Cardiac fibroblast (primary cell): ENCODE measurements at regions not wholly inside any gene's neighbourhood (a gene's known extent, or its start where the extent isn't known, plus 50 kb on each side); places are given as distances from the start of the nearest gene placed in this dataset.

Experiments
- DNase-seq, 2 donors: peaks; one replicate each; pipeline versions ENCODE4 v3.0.0 to v3.0.0-alpha.2; 2010; ENCODE audit warnings: low read depth in 2 of 2
- H3K4me3 ChIP-seq, 2 donors: replicated peaks in 1 of 2; 1 replicate in 1 of 2; 2 replicates in 1 of 2; pipeline ENCODE4 v1.5.1; 2011; ENCODE audit warnings: low read depth in 2 of 2, low read length in 2 of 2, mild to moderate bottlenecking in 2 of 2, moderate library complexity in 1 of 2
- CTCF ChIP-seq: IDR thresholded peaks from one replicate; pipeline ENCODE4 v1.5.1; 2011; ENCODE audit warnings: low read depth, mild to moderate bottlenecking, low read length, inconsistent platforms

DNA sequence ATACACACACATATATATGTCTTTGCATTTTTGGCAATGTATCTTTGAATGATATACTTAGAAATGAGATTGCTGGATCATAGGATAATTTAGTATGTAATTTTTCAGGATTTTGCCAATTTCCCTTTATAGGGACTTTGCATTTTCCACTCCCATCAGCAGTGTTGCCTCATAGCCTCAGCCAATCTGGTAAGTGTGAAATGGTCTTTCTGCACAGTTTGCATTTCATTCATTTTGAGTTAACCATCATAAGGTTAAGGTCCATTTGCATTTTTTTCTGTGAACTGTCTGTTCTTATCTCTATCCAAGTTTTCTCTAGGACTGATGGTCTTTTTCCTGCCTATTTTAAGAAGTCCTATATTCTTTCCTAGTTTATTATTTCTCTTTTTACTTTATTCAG is 474.8 kb downstream of the ZNF674 start:
- no peak for DNase-seq
- TF ChIP-seq CTCF, result no peak
- no peak overlapping the region for H3K4me3 ChIP-seq

DNA sequence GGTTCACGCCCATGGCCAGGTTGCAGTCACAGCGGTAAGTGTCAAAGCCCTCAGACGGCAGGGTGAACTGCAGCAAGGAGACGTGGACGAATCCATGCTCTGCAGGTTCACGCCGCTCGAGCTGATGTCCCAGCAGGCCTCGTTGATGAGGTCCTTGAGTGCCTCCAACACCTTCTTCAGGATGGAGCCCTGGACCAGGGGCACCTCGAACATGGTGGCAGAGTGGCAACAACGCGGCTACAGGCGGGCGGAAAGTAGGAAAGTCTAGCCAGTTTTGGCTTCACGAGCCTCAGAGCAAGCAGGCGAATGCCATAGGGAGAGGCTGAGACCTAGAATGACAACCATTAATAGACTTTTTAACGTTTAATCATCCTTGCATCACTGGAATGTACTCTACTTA is 485.9 kb downstream of the ZNF674 start:
- DNase-seq, result no peak
- TF ChIP-seq CTCF, result no peak
- no peak overlapping the region for H3K4me3 ChIP-seq

GRCh38 chrX:46044486-46044885 is 500.7 kb downstream of the ZNF674 start:
- peak in 1 of 2 donors; percentile 2 for DNase-seq
- no peak overlapping the region for H3K4me3 ChIP-seq
- TF ChIP-seq CTCF, result no peak

- TF ChIP-seq CTCF, result no peak
- DNase-seq, result no peak
- H3K4me3 ChIP-seq, result no peak overlapping the region
Observed at GRCh38 chrX:46040001-46040400, 505.2 kb downstream of the ZNF674 start.

DNA sequence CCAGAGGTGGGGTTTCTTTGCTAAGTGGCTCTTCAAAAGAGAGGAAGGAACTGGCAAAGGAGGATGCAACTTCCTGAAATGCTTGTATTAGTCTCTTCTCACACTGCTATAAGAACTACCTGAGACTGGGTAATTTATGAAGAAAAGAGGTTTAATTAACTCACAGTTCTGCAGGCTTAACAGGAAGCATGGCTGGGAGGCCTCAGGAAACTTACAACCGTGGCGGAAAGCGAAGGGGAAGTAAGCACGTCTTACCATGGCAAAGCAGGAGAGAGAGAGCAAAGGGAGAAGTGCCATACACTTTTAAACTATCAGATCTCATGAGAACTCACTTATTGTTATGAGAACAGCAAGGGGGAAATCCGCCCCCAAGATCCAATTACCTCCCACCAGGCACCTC is 505.7 kb downstream of the ZNF674 start:
- H3K4me3 ChIP-seq, result no peak overlapping the region
- no peak for DNase-seq
- TF ChIP-seq CTCF, result no peak

DNA sequence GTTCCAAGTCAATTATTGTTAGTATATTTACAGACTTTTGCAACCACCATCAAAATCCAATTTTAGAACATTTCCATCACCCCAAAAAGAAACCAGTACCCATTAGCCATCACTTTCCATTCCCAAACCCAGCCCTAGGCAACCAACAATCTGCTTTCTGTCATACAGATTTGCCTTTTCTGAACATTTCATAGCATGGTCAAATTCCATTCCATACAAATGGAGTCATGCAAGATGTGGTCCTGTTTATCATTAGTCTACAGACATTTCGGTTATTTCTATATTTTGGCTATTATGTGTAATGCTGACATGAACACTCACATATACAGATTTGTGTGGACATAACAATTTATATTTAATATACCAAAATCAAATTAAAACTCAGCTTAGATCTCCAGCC is 508.7 kb downstream of the ZNF674 start:
- peak; percentile 0 to 1 for DNase-seq
- no peak for TF ChIP-seq CTCF
- H3K4me3 ChIP-seq, result no peak overlapping the region

DNA sequence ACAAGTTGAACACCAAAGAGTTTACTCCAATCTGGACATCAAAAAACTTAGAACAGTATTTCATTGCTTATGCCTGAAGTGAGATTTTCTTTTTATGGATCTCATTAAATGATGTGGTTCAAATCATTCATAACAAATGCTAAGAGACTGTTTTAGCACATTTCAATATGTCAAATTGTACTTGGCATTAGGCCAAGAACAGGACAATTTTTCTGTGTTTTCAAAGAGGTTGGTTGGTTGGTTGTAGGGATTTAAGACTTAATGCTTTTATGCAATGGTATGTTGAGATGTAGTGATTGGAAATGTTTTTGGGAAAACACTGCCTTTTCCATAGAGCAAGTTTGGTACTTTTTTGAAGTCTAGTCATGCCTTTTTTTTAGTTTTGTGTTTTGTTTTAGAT is 510.4 kb downstream of the ZNF674 start:
- H3K4me3 ChIP-seq, result no peak overlapping the region
- DNase-seq, result no peak
- no peak for TF ChIP-seq CTCF
